ENCODE measurements at regions not wholly inside any gene's neighbourhood (a gene's known extent, or its start where the extent isn't known, plus 50 kb on each side); places are given as distances from the start of the nearest gene placed in this dataset.
"Not testable (repeated sequence)": the region's sequence is repeated elsewhere in the genome, so short reads cannot be mapped to it uniquely, and the experiment has no call there.

- no peak for DNase-seq (ENCODE audit: low spot score)
Measured at GRCh38 chr17:70323269-70323668, 153.9 kb downstream of the KCNJ2 start.

DNA sequence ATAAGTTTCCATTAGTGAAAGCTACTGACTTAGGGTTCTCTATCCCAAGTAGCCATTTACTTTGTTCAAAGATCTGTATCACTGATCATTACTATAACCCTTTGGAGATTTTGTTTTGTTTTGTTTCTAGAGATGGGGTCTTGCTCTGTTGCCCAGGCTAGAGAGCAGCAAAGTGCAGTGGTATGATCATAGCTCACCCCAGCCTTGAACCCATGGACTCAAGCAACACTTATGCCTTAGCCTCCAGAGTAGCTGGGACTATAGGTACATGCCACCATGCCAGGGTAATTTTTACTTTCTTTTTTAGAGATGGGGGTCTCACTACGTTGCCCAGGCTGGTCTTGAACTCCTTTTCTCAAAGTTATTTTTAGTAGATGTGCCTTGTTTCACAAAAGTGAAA lies 154.7 kb downstream of the KCNJ2 start:
- DNase-seq (ENCODE audit: low spot score): no peak

DNA sequence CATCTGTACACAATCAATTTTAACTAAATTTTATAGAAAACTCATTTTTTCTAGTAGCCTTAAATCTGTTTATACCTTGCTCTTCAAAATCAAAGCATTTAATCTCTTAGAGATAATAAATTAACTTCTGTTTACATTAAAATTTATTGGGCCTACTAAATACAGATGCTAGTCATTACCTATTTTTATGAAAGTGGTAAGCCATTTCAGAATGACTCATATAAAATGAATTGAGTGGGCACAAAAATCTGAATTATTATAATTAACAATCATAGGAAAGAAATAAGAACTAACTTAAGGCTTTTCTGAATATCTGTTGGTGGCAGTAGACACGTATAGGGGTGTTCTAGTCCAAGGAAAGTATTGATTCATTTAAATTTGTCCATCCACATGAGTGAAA lies 157.9 kb downstream of the KCNJ2 start:
- no peak for DNase-seq (ENCODE audit: low spot score)

GRCh38 chr17:70327723-70328122 lies 158.4 kb downstream of the KCNJ2 start:
- no peak for DNase-seq (ENCODE audit: low spot score)

DNA sequence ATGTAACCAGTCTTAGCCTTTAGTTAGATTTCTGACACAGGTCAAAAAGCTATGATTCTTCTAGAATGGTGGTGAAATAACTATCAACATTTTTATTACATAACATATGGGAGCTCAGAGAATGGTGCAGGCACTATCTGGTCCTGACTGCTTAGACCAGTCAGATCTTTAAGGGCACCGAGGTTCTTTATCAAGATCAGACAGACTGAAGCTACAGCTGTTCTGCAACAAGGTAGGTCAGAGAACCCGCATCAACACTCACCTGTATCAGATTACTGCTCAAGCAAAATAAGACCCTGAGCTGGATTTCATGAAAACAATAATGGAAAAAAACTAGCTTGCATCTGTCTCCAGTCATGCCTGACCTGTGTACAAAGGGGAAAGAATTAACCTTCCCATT lies 160.4 kb downstream of the KCNJ2 start:
- DNase-seq (ENCODE audit: low spot score): no peak

- not testable (repeated sequence) for DNase-seq (ENCODE audit: low spot score)
Measured at GRCh38 chr17:70331066-70331465, 161.7 kb downstream of the KCNJ2 start.

GRCh38 chr17:70332356-70333210 lies 163.3 kb downstream of the KCNJ2 start:
- no peak for DNase-seq (ENCODE audit: low spot score)

GRCh38 chr17:70336411-70336810 lies 167.1 kb downstream of the KCNJ2 start:
- no peak for DNase-seq (ENCODE audit: low spot score)

DNA sequence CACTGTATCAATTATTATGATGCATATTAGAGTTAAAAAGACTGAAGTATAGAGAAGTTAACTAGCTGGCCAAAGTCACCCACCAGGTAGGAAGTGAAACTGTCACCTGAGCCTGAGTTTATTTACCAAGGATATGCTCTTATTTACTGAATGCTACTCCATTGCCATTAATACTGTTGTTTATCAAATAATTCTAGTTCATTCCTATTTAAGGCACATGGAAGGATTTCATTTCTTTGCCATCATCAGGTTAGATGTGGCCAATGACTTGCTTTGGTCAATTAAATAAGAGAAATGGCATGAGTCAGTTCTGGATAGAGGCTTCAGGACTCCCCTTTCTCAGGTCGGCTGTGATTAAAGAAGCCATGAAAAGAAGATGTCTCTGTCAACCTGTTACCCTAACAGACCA lies 169.6 kb downstream of the KCNJ2 start:
- DNase-seq (ENCODE audit: low spot score): no peak

GRCh38 chr17:70343114-70343513 lies 173.8 kb downstream of the KCNJ2 start:
- no peak for DNase-seq (ENCODE audit: low spot score)

- DNase-seq (ENCODE audit: low spot score): no peak
Measured at GRCh38 chr17:70344386-70345060, 175.2 kb downstream of the KCNJ2 start.

DNA sequence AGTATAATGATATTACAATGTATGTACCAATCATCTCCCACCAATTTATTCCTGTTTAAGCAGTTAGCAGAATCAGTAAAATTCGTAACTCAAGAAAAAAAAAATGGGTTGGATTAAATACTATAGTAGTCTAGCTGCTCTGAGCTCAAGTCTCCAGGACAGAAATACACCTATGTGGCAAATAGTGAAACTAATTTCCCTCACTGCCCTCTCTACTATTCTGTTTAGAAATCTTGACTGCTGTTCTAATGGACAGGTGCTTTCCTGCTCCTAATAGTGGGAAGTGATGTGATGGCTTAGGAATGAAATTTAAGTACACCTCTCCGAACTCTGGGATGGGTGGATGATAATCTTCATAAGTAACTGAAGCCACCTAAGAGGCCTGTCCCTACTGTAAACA lies 175.7 kb downstream of the KCNJ2 start:
- DNase-seq (ENCODE audit: low spot score): no peak

DNA sequence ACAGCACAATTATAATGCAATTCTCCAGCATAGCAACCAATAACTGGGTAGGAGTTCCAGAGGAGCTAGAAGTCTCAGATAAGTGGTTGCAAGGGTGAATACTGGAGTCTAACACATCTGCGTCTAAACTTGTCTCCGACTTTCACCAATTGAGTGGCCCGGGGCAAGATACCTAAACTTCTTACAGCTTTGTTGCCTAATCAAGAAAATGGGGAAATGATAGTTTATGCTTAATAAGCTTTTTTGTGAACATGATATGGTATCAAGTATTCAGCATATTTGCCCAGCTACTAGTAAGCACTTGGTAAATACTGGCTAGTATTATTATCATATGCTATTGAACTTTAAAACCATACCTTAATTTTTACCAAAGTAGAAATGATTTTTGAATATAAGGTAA lies 183.5 kb downstream of the KCNJ2 start:
- no peak for DNase-seq (ENCODE audit: low spot score)

- no peak for DNase-seq (ENCODE audit: low spot score)
Measured at GRCh38 chr17:70353408-70354092, 184.2 kb downstream of the KCNJ2 start.

DNA sequence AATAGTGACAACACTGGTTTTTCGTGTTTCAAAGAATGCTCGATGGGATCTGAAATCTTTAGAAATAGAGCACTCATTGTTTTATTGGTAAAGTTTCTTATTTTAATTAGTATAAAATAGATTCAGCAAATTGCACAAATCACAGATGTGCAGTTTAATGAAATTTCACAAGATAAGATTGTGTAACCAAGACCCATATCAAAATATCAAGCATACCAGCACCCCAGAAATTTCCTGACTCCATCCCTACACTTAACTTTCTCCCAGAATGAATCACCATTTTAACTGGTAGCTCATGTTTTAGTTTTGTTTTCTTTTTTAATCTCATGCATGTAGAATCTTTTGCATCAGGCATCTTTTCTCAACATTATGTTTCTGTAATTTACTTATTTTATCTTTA lies 185.9 kb downstream of the KCNJ2 start:
- no peak for DNase-seq (ENCODE audit: low spot score)

DNA sequence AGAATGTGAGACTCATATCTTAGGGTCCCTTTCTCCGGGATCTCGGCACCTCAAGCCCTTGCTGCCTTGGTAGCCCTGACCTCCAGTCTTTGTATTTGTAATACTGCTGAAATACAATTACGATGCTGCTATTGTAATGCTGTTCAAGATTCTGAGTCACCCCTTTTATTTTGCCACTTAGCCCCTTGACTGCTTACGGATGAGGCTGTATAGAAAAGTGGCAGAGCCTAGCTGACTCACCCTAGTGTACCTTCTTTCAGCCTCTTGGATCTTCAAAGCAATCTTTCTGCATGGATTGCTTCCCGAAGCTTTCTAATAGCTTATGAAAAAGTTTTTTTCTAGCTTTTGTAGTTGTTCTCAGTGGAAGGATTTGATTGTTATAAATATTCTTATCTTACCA lies 187.9 kb downstream of the KCNJ2 start:
- DNase-seq (ENCODE audit: low spot score): no peak

GRCh38 chr17:70365091-70365583 lies 195.8 kb downstream of the KCNJ2 start:
- no peak for DNase-seq (ENCODE audit: low spot score)

- no peak for DNase-seq (ENCODE audit: low spot score)
Measured at GRCh38 chr17:70366386-70366785, 197.1 kb downstream of the KCNJ2 start.

DNA sequence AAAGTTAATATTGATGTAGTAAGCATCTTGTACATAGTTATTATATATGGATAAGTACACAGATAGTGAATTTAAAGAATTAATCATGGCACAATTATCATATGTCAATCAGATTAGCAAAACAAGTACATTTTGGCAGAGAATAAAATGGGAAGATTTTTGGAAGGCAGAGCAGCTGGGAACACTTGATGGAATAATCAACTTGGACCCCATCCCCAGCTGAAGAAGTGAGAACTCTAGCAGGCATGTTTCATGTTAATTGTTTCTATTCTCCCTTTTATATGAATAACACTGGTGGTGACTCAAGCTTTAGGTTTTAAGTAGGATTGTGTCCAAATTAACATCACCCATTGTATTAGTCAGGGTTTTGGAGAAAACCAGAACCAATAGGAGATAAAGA lies 198.7 kb downstream of the KCNJ2 start:
- DNase-seq (ENCODE audit: low spot score): no peak

GRCh38 chr17:70369391-70369790 lies 200.1 kb downstream of the KCNJ2 start:
- DNase-seq (ENCODE audit: low spot score): no peak

GRCh38 chr17:70370816-70371215 lies 201.5 kb downstream of the KCNJ2 start:
- no peak for DNase-seq (ENCODE audit: low spot score)

GRCh38 chr17:70373369-70373768 lies 204.0 kb downstream of the KCNJ2 start:
- no peak for DNase-seq (ENCODE audit: low spot score)

DNA sequence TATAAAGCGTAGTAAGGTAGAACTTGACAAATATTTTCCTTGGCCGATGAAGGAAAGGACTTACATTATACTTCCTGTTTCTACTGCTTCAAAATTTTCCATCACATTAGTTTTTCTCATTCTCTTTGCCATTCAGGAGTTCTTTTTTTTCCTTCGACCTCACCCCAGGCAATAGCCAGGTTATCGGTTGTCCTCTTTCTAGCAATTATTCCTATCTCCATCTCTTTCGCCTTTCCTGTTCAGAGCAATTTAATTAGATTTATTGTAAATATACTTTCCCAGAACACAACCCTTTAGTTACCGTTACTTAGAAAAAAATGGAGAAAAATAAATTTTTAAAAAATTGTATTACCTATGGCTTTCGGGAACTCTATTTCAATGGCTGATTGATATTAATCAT lies 205.2 kb downstream of the KCNJ2 start:
- no peak for DNase-seq (ENCODE audit: low spot score)

All from germinal center (tissue), 1 donor.